Fibroblast of lung (primary cell): ENCODE measurements at regions not wholly inside any gene's neighbourhood (a gene's known extent, or its start where the extent isn't known, plus 50 kb on each side); places are given as distances from the start of the nearest gene placed in this dataset.

ENCODE experiments used
- CTCF ChIP-seq, 2 donors: IDR thresholded peaks in 1 of 2; conservative IDR thresholded peaks in 1 of 2; 1 replicate in 1 of 2; 2 replicates in 1 of 2; pipeline ENCODE4 v1.5.1; 2011 to 2012; ENCODE audit warnings: low read length in 2 of 2, control low read depth in 1 of 2, inconsistent platforms in 1 of 2, low read depth in 1 of 2, mild to moderate bottlenecking in 1 of 2
- EZH2 ChIP-seq: IDR thresholded peaks from 2 replicates; pipeline ENCODE4 v1.5.1; 2012; ENCODE audit warnings: low read length, control low read depth, mild to moderate bottlenecking; ENCODE audit errors: missing control alignments

- no peak for TF ChIP-seq EZH2
- TF ChIP-seq CTCF (conservative IDR thresholded peaks at IDR 0.05 in 1 of 2, IDR thresholded peaks at IDR 0.05 in 1 of 2; ENCODE audit: low read depth in 1 of 2, low read length in 2 of 2) = no peak
Observed at GRCh38 chr5:61720829-61721228, 388.8 kb downstream of the ZSWIM6 start.
